NCI-H146 treated with DMSO at 0.1 percent for 48 hours (cell line): ENCODE measurements at regions not wholly inside any gene's neighbourhood (a gene's known extent, or its start where the extent isn't known, plus 50 kb on each side); places are given as distances from the start of the nearest gene placed in this dataset.

Experiments
- DNase-seq: peaks from one replicate; lab custom pipeline; 2025; ENCODE audit not compliant: unreplicated experiment; lab: John Stamatoyannopoulos, UW

DNA sequence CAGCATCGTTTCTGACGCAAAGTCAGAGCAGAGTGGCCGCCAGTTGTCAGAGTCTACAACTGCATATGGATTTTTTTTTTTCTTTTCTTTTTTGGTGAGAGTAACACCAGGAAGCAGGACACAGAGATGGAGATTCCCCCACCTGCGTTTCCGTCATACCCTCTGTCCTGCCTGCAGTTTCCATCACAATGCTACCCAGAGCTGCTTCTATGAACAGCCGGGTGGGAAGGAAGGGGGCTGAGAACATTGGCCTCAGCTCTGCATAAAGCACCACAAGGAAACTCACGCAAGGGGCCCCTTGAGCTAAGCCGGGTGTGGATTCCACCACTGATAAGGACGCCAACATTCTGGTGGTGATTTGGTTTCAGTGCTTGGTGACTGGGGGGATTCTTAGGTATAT lies 183.5 kb upstream of the AFDN start:
- no peak for DNase-seq

DNA sequence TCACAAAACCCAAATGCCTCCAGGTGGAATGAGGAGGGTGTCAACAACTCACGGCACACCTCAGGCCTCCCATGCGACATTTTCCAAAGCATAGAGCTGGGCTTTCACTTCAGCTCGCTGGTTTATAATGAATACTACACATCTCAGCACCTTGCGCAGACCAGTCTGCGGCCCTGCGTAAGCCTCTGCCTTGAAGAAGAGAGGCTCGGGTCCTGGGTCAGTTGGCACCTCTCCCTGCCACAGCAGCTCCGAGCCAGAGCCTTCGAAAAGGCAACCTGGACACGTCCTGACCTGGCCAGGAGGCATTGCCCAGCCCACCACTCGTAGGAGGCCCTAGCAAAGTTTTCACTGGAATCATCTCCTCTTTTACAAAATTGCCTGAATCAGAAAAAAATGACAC lies 183.0 kb upstream of the AFDN start:
- DNase-seq = no peak

DNA sequence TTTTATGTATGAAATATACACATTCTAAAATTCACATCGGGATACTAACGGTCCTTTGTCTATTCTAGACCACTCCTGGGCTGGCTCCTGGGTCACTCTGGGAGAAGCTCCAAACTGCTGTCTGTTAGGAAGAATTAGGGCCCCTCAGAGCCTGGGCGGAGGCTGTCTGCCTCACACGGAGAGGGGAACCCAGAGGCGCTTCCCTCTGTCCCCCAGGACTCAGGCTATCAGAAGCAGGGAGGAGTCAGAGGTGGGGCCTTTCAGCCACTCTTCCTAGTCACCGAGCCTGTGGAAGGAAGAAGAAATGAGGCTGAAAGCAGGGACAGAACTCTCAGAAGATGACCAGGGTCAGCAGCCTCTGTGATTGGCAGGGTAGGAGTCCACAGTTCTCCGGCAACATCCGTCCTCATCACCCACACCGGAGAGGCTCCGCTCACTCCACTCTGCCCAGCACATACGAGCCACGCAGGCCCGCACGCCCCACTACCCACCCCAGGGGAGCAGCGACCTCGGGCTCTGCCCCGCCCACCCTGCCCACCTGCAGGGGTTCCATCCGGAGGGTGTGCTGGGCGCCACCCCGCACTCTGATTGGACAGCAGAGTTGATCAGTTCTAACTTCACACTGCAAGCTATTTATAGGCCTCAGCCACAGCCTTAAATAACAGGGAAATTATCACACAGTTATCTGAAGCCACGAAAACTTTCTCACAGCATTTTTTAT lies 182.1 kb upstream of the AFDN start:
- DNase-seq = no peak

DNA sequence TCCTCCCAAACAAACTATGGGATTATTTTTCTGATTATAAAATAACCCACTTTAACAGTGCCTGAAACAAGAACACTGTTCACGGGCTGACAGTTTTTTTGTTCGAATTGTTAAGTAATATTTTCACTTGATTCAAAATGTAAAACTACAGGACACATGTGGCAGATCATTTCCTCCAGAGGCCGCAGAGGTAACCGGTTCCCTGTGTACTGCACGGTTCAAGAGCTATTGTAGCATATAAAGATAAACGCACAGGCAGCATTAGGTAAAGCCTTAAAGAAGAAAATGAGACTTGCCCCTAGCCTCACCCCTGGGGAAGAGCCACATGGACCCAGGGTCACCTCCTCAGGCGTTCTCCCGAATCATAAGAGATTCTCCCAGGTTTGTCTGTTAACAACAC lies 181.3 kb upstream of the AFDN start:
- DNase-seq = no peak

DNA sequence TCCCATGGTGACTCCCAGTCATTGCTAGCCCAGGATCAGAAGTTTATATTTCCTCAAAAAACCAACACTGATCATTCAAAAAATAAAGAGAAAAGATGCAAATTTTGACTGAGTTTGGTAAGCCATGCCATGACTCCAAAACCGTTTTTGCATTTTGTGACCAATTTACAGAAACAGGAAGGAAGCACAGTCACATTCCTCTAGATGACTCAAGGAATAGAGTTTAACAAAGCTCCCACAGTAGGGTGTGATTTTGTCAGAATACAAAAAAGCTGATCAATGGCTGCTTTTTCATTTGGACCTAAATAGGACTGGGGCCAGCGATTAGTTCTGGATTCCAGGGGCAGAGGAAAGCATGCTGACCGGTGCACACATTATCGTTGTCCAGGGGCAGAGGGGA lies 179.4 kb upstream of the AFDN start:
- DNase-seq = no peak

- DNase-seq = no peak
Observed at GRCh38 chr6:167647737-167648470, 178.8 kb upstream of the AFDN start.

DNA sequence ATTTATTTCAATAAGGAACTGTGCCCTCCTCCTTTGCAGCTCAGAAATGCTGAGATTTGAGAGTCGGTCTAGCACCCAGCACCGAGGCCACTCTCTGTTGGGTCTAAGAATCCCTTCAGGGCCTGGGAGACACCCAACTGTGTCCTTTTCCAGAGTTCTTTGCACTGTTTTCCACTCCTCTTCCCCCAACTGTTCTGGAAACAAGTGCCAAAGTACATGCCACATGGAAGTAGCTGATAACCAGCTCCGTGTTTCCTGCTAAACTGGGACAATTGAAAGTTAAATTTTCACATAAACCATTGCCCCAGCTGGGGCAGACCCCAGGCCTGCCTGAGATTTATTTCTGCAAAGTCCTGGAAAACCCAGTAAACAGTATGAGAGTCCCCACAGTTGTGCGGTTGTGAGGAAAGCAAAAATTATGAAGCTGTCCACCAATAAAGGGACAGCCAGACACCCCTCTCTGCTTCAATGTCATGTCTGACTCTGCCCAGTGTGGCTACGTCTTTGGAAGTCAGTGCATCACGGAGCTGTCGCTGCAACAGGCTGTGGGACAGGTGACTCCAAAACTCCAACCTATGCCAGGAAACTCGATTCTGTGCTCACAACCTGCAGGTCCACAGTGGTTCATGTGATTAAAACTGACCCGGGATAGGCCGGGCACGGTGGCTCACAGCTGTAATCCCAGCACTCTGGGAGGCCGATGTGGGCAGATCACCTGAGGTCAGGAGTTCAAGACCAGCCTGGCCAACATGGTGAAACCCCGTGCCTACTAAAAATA lies 178.0 kb upstream of the AFDN start:
- no peak for DNase-seq

DNA sequence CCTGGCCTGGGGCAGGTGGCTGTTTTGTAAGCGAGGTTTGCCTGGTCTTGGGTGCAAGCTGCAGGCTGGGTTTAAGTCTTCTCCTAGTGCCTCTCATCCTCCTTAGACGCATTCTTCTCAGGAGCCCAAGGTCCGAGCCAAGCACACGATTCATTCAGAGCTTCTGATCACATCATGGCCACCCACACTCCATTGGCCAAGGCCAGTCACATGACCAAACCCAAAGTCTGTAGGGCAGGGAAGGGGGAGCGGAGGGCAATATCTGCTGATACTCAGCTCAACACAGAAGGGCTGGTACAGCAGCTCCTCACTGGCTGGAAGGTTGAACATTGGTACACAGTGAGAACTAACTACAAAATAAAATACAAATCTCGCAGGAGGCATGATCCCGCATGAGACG lies 177.2 kb upstream of the AFDN start:
- no peak for DNase-seq

GRCh38 chr6:167650730-167651317 lies 175.9 kb upstream of the AFDN start:
- DNase-seq = no peak

DNA sequence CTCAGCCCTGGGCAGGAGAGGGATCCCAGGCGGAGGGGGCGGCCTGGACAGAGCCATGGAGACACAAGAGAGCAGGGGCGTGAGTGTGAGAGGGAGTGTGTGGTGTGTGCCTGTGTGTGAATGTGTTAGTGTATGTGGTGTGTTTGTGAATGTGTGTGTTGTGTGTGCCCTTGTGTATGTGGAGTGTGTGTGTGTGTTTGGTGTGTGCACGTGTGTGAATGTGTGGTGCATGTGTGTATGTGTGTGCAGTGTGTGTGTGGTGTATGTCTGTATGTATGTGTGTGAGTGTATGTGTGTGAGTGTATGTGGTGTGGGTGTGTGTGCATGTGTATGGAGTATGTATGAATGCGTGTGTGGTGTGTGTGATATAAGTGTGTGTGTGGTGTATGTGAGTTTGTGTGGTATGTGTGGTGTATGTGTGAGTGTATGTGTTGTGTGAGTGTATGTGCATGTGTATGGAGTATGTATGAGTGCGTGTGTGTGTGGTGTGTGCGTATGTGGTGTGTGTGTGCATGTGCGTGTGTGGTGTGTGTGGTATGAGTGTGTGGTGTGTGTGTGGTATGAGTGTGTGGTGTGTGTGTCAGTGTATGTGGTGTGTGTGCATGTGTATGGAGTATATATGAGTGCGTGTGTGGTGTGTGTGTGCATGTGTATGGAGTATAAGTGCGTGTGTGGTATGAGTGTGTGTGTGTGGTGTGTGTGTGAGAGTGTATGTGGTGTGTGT lies 175.2 kb upstream of the AFDN start:
- DNase-seq = no peak

DNA sequence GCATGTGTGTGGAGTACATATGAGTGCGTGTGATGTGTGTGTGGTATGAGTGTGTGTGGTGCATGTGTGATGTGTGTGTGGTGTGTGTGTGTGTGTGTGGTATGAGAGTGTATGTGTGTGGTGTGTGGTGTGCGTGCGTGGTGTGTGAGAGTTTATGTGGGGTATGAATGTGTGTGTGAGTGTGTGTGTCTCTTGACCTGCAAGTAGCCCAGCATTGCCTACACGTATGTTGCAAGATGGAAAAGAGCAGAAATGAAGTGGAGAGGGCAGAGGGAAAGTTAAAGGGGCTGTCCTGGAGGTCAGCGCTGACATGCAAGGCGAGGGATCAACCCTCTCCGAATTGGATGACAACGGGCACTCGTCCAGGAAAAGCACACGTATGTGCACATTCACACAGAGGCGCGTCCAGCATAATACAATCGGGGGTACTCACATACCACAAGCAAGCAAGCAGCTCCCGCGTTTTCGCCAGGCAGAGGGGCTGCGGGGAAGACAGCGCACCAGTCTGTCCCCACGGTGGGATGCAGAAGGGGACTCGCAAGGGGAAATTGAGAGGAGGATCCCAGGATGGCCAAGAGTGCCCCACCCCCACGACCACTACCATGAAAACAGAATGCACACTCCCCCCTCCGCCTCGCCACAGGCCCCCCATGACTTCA lies 174.5 kb upstream of the AFDN start:
- no peak for DNase-seq

DNA sequence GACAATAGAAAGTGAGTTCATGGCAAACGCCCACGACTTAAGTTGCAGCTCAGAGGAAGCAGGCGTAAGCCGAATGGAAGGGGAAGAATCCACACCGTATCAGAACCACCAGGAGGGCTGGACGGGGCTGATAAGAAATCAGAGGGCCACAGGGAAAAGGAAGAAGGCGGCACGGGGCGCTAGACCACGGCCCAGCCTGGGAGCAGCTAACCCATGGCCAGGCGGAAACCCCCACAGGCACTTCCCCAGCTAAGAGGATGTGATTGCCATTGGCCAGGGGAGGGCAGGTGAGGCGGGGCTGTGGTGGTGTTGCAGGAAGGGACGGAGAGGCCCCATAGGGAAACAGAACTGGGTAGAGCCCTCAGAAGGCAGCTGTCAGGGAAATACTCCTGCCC lies 174.0 kb upstream of the AFDN start:
- no peak for DNase-seq

DNA sequence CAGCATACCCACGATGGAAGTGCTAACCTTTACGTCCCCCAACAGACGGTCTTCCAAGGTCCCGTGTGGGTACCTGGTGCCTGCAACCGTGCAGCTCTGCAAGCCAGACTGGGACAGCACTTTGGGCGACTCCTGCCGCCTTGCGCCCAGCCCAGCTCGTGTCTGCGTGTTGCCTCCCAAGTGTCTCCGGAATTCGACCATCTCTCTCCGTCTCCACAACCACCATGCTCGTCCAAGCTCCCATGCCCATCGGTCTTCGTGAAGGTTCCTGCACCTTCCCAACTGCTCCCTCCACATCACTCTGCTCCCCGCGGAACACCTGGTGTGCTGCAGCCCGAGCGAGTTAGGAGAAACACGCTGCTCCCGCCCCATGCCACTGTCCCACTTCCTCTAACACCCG lies 173.2 kb upstream of the AFDN start:
- no peak for DNase-seq

- DNase-seq = no peak
Observed at GRCh38 chr6:167654389-167654788, 172.3 kb upstream of the AFDN start.

GRCh38 chr6:167655174-167655821 lies 171.4 kb upstream of the AFDN start:
- DNase-seq = no peak

DNA sequence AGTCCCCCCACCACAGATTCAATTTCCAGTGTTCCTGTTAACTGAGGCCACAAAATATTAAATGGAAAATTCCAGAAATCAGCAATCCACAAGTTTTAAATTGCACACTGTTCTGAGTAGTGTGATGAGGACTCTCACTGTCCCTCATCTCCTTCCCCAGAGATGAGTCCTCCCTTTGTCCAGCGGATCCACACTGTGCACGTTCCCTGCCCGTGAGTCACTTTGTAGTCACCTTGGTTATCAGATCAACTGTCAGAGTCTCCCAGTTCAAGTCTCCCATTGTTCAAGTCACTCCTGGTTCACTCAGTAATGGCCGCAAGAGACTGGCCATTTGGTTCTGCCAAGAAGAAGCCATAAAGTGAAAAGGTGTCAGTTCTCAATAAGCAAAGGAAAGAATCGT lies 168.6 kb upstream of the AFDN start:
- DNase-seq = no peak

GRCh38 chr6:167659046-167659445 lies 167.7 kb upstream of the AFDN start:
- DNase-seq = no peak

GRCh38 chr6:167660424-167660823 lies 166.3 kb upstream of the AFDN start:
- DNase-seq = no peak

GRCh38 chr6:167660944-167661551 lies 165.7 kb upstream of the AFDN start:
- DNase-seq = no peak
